AG04450 (cell line): ENCODE measurements at regions not wholly inside any gene's neighbourhood (a gene's known extent, or its start where the extent isn't known, plus 50 kb on each side); places are given as distances from the start of the nearest gene placed in this dataset.

Experiments used
- CTCF ChIA-PET: fragments of 300-600, 350-600 bp; formaldehyde crosslinking; extraction: SDS; loops from one replicate; lab custom pipeline; 2022; ENCODE audit warnings: antibody characterized with exemption, inconsistent platforms; lab: Charles Lee
- POLR2A ChIA-PET: fragments of 350-600 bp; formaldehyde crosslinking; extraction: SDS; loops from one replicate; lab custom pipeline; 2021; ENCODE audit warnings: antibody characterized with exemption, inconsistent platforms; lab: Yijun Ruan, JAX
- DNase-seq: peaks from one replicate; pipeline ENCODE4 v3.0.0-alpha.2; 2011; ENCODE audit warnings: low read depth, low spot score
- H3K27ac ChIP-seq: one replicate; pipeline ENCODE4 v1.5.1; 2012; ENCODE audit warnings: low read depth, low read length, control low read depth
- H3K27me3 ChIP-seq: one replicate; pipeline ENCODE4 v1.6.0; 2012; ENCODE audit warnings: low read length; ENCODE audit not compliant: control insufficient read depth, insufficient read depth
- H3K4me3 ChIP-seq: 2 replicates; pipeline ENCODE4 v1.5.1; 2011; ENCODE audit warnings: mild to moderate bottlenecking, low read depth, low read length, control low read depth
- H3K9me3 ChIP-seq: 2 replicates; pipeline ENCODE4 v1.5.1; 2012; ENCODE audit warnings: low read length; ENCODE audit not compliant: control insufficient read depth, insufficient read depth
- CTCF ChIP-seq: IDR thresholded peaks from 2 replicates; pipeline ENCODE4 v1.5.1; 2011; ENCODE audit warnings: low read depth, low read length, control low read depth, inconsistent platforms

- ChIA-PET POLR2A (no interaction called here), CTCF (no interaction called here)
- H3K4me3 ChIP-seq, result no peak overlapping the region
- H3K9me3 ChIP-seq, result no peaks in the 10 kb centered on the region
- H3K27ac ChIP-seq, result no peak overlapping the region
- no peak for DNase-seq
- H3K27me3 ChIP-seq, result no peaks in the 10 kb centered on the region
- no peak for TF ChIP-seq CTCF
Measured at GRCh38 chr2:136255127-136255526, 137.2 kb upstream of the CXCR4 start.

- TF ChIP-seq CTCF, result no peak
- no peak for DNase-seq
- H3K27ac ChIP-seq, result no peak overlapping the region
- H3K27me3 ChIP-seq, result no peaks in the 10 kb centered on the region
- H3K4me3 ChIP-seq, result no peak overlapping the region
- CTCF ChIA-PET, result no interaction called here
- H3K9me3 ChIP-seq, result no peaks in the 10 kb centered on the region
- POLR2A ChIA-PET, result no interaction called here
Measured at GRCh38 chr2:136254681-136255080, 136.7 kb upstream of the CXCR4 start.

GRCh38 chr2:136253288-136254004 is 135.5 kb upstream of the CXCR4 start:
- ChIA-PET CTCF (no interaction called here), POLR2A (no interaction called here)

GRCh38 chr2:136251885-136252585 is 134.1 kb upstream of the CXCR4 start:
- no peaks in the 10 kb centered on the region for H3K27me3 ChIP-seq
- ChIA-PET CTCF (no interaction called here), POLR2A (no interaction called here)
- H3K9me3 ChIP-seq, result no peaks in the 10 kb centered on the region
- DNase-seq, result no peak
- H3K4me3 ChIP-seq, result no peak overlapping the region
- no peak overlapping the region for H3K27ac ChIP-seq
- TF ChIP-seq CTCF, result no peak

More at GRCh38 chr2:136253288-136254004, 135.5 kb upstream of the CXCR4 start:
- no peak overlapping the region for H3K27ac ChIP-seq
- no peaks in the 10 kb centered on the region for H3K27me3 ChIP-seq
- H3K4me3 ChIP-seq, result no peak overlapping the region
- no peak for DNase-seq
- TF ChIP-seq CTCF, result no peak
- H3K9me3 ChIP-seq, result no peaks in the 10 kb centered on the region

- H3K4me3 ChIP-seq, result no peak overlapping the region
- POLR2A ChIA-PET, result no interaction called here
- CTCF ChIA-PET, result no interaction called here
Measured at GRCh38 chr2:136251197-136251884, 133.4 kb upstream of the CXCR4 start.

More at GRCh38 chr2:136251197-136251884, 133.4 kb upstream of the CXCR4 start:
- Histone ChIP-seq H3K27ac (no peak overlapping the region), H3K9me3 (no peaks in the 10 kb centered on the region), H3K27me3 (no peaks in the 10 kb centered on the region)
- no peak for TF ChIP-seq CTCF
- no peak for DNase-seq
